GM13976 (cell line): ENCODE measurements at regions not wholly inside any gene's neighbourhood (a gene's known extent, or its start where the extent isn't known, plus 50 kb on each side); places are given as distances from the start of the nearest gene placed in this dataset.

Experiments used
- DNase-seq: peaks from one replicate; pipeline ENCODE4 v3.0.0; 2012; ENCODE audit warnings: low spot score
- CTCF ChIP-seq: IDR thresholded peaks from 2 replicates; pipeline ENCODE4 v1.5.1; 2012; ENCODE audit warnings: borderline replicate concordance, mild to moderate bottlenecking; ENCODE audit not compliant: insufficient read depth; ENCODE audit errors: extremely low read depth, missing control alignments, control extremely low read depth
- in situ Hi-C: fragments of 300-500 bp; cut with MboI; formaldehyde crosslinking; loops from one replicate; pipeline ENCODE4 v1.12.0; 2022; ENCODE audit warnings: low sequenced_read_pairs, mixed read lengths, inconsistent platforms; ENCODE audit not compliant: unreplicated experiment

GRCh38 chr11:93935826-93936225 lies 85.3 kb upstream of the HEPHL1 start:
- TF ChIP-seq CTCF: no peak
- no peak for DNase-seq
- in situ Hi-C loops: no loop called here

DNA sequence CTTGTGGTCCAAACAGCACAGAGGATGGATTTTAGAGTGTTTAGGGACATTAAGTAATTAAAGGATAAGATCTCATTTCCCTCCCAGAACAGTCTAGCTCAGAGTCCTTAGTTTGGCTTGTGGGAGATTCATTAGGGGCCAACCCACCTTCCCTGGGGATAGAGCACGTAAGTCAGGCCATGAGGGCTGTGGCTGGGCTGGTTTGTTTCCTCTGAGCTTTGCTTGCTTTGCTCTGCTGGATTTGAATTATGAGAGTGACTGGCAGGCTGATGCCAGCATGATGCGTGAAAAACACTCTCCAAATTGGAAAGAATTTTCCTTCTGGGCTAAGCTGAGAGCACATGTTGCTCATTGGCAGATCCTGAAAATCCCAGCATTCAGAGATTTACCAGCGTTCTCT lies 84.7 kb upstream of the HEPHL1 start:
- no peak for TF ChIP-seq CTCF
- in situ Hi-C loops: no loop called here
- no peak for DNase-seq

GRCh38 chr11:93939084-93939760 lies 81.9 kb upstream of the HEPHL1 start:
- TF ChIP-seq CTCF: no peak
- DNase-seq: no peak
- in situ Hi-C loops: no loop called here

GRCh38 chr11:93940395-93940794 lies 80.8 kb upstream of the HEPHL1 start:
- in situ Hi-C loops: no loop called here
- TF ChIP-seq CTCF: no peak
- no peak for DNase-seq

GRCh38 chr11:93942176-93942575 lies 79.0 kb upstream of the HEPHL1 start:
- in situ Hi-C loops: no loop called here
- TF ChIP-seq CTCF: no peak
- DNase-seq: no peak

DNA sequence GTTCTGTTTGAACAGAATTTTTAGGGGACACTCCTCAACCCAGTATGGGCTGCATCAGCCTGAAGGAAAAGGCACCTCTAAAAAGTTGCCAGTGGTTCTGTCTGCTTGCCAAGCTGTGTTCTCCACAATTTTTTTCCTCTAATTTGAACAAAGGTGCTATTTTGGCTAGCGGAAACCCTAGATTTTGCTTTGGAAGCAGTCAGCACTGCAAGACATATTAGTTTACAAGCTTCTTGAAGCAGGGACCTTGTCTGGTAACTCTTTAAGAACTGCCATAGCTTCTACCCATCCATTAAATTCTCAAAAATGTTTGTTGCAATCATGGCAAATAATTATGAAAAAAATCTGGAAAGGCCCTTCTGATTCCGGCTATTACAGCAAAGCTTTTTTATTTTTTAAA lies 75.6 kb upstream of the HEPHL1 start:
- TF ChIP-seq CTCF: no peak
- DNase-seq: no peak
- in situ Hi-C loops: no loop called here
